SK-N-SH treated with all-trans-retinoic acid at 6 μM for 48 hours (cell line): ENCODE measurements at regions not wholly inside any gene's neighbourhood (a gene's known extent, or its start where the extent isn't known, plus 50 kb on each side); places are given as distances from the start of the nearest gene placed in this dataset.
"Not testable (repeated sequence)": the region's sequence is repeated elsewhere in the genome, so short reads cannot be mapped to it uniquely, and the experiment has no call there.

Experiments used
- ATAC-seq: fragments of 200-7000 bp; cut with Tn5 transposase; 3 replicates; pipeline ENCODE4 v1.9.1; 2020; ENCODE audit warnings: mild to moderate bottlenecking, moderate library complexity
- CSDC2 ChIP-seq: fragments of 250-450 bp; sonication (Bioruptor Pico); IDR thresholded peaks from 2 replicates; pipeline ENCODE4 v1.5.0; 2020; ENCODE audit warnings: mild to moderate bottlenecking, moderate library complexity
- GLIS3 ChIP-seq: fragments of 250-450 bp; sonication (Bioruptor Pico); IDR thresholded peaks from 2 replicates; pipeline ENCODE4 v1.5.0; 2020; ENCODE audit warnings: mild to moderate bottlenecking, moderate library complexity
- TCF4 ChIP-seq: fragments of 250-450 bp; sonication (Bioruptor Pico); IDR thresholded peaks from 2 replicates; pipeline ENCODE4 v1.8.0; 2021; ENCODE audit warnings: mild to moderate bottlenecking, moderate library complexity, borderline replicate concordance
- ZFP3 ChIP-seq: fragments of 250-450 bp; sonication (Bioruptor Pico); IDR thresholded peaks from 2 replicates; pipeline ENCODE4 v1.5.0; 2020; ENCODE audit warnings: mild to moderate bottlenecking, moderate library complexity
- ZNF565 ChIP-seq: fragments of 450-650 bp; formaldehyde crosslinking; conservative IDR thresholded peaks from 2 replicates; pipeline ENCODE4 v1.5.0; 2020; ENCODE audit warnings: low read depth, mild to moderate bottlenecking, moderate library complexity
- ZNF70 ChIP-seq: fragments of 450-650 bp; formaldehyde crosslinking; IDR thresholded peaks from 2 replicates; pipeline ENCODE4 v1.5.0; 2020; ENCODE audit warnings: mild to moderate bottlenecking, moderate library complexity
- TF ChIP-seq, protein P1 (sequence below): fragments of 250-450 bp; sonication (Bioruptor Pico); IDR thresholded peaks from 2 replicates; pipeline ENCODE4 v1.8.0; 2021; ENCODE audit warnings: low read depth, mild to moderate bottlenecking, moderate library complexity, borderline replicate concordance
- TF ChIP-seq, protein P2 (sequence below): fragments of 250-450 bp; sonication (Bioruptor Pico); IDR thresholded peaks from 2 replicates; pipeline ENCODE4 v1.5.0; 2020; ENCODE audit warnings: mild to moderate bottlenecking, moderate library complexity
- TF ChIP-seq, protein P3 (sequence below): fragments of 250-450 bp; sonication (Bioruptor Pico); IDR thresholded peaks from 2 replicates; pipeline ENCODE4 v1.5.1; 2021; ENCODE audit warnings: mild to moderate bottlenecking, moderate library complexity

DNA sequence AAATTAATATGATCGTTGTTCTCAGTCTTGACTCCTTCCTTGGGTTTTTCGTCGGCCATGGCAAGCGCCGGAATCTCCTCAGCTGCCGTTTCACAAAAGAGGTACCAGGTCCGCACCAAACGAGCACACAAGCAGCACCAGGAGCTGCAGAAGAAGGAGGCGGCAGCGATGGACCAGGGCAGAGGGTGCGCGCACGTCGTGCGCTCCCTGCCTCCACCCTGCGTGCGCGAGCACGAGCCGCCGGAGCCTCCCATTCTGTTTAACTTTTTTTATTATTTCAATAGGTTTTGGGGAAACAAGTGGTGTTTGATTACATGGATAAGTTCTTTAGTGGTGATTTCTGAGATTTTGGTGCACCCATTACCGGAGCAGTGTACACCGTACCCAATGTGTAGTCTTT, 158.2 kb downstream of the PLS3 start (continued):
- TF ChIP-seq, protein P1, sequence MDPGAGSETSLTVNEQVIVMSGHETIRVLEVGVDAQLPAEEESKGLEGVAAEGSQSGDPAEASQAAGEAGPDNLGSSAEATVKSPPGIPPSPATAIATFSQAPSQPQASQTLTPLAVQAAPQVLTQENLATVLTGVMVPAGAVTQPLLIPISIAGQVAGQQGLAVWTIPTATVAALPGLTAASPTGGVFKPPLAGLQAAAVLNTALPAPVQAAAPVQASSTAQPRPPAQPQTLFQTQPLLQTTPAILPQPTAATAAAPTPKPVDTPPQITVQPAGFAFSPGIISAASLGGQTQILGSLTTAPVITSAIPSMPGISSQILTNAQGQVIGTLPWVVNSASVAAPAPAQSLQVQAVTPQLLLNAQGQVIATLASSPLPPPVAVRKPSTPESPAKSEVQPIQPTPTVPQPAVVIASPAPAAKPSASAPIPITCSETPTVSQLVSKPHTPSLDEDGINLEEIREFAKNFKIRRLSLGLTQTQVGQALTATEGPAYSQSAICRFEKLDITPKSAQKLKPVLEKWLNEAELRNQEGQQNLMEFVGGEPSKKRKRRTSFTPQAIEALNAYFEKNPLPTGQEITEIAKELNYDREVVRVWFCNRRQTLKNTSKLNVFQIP: no peak
- TF ChIP-seq ZNF70 (no peak), TCF4 (CRISPR knock-in tag) (no peak), ZFP3 (no peak)

DNA sequence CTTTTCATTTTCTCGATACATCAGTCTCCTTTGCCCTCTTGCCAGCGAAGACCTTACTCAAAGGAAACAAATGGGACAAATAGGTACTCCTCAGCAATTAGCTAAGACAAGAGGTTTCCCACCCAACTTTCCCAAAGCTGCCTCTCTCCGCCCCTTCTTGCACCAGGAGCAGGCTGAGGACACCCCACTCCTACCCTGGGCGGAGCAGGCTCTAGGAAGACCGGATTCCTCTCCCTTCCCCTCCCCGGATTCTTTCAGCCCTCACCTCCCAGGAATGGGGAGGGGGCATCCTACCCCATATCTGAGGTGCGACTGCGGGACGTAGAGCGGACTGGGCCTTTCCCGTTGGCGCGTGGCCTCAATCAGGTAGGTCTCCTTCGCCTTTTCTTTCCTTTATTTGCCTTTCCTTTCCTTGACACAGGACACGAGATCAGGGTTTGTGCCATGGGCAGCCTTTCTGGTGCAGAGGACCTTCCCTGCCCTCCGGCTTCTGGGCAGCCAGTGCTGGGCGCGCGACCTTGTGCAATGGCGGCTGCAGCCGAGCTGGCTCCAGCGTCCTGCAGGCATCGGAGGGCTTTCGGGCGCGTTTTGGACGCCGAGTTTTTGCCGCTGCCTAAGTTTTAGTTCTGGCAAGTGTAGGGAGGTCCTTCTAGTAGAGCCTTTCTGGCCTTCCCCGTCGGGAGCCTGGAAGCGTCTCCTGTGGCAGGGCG, 161.9 kb downstream of the PLS3 start:
- not testable (repeated sequence) for ATAC-seq

DNA sequence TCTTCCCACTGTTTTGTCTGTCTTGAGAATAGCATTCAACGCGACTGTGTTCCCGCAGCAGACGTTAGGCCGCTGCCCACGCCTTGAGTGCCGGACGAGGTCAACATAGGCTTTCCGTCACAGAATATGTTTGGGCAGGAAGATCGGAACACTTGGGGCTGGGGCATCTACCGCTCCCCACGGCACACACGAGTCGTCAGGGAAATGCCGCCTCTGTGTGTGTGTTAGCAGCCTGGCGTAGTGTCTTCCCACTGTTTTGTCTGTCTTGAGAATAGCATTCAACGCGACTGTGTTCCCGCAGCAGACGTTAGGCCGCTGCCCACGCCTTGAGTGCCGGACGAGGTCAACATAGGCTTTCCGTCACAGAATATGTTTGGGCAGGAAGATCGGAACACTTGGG, 164.4 kb downstream of the PLS3 start:
- ATAC-seq: not testable (repeated sequence)

DNA sequence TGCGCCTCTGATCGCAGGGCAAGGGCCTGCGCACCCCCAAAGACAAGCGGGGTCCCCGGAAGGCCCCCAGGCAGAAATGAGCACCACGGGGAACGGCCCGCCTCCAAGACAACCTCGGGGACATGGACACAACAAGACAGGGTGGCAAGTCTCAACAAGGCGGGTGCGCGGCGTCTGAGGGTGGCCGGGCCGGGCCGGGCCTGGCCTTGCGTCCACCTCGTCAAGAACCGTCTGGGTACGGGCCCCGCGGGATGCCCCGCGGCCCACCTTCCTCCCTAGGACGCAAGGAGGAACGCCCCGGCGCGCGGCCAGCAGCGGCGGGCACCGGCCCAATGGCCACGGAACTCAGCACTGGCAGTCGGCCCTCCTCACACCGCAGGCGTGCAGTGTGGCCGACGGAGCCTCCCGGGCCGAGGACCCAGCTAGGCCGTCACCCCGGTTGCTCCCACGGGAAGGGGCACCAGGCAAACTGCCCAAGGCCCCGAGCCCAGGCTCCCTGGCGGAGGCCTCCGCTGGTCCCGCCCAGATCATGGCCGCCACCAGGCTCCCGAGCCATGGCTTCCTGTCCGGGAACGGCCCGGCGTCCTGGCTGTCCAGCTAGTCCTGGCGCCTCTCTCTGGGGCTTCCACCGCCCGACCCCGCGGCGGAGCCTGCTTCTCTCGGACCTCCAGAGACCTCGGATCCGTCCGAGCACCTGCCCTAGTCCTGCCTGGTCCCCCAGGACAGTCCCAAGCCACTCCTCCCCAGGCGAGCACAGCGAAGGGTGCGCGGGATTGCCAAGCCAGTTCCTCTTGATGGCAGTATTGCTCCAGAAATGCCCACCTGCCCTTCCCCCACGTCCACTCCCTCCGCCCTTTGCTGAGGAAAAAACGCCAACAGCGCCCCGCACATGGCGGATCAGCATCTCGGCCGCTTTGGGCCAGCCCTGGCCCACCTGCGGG, 167.1 kb downstream of the PLS3 start:
- peak; percentile 81; the same call in 1 of the 2 replicates for TF ChIP-seq GLIS3 (CRISPR knock-in tag)
- TF ChIP-seq, protein P2, sequence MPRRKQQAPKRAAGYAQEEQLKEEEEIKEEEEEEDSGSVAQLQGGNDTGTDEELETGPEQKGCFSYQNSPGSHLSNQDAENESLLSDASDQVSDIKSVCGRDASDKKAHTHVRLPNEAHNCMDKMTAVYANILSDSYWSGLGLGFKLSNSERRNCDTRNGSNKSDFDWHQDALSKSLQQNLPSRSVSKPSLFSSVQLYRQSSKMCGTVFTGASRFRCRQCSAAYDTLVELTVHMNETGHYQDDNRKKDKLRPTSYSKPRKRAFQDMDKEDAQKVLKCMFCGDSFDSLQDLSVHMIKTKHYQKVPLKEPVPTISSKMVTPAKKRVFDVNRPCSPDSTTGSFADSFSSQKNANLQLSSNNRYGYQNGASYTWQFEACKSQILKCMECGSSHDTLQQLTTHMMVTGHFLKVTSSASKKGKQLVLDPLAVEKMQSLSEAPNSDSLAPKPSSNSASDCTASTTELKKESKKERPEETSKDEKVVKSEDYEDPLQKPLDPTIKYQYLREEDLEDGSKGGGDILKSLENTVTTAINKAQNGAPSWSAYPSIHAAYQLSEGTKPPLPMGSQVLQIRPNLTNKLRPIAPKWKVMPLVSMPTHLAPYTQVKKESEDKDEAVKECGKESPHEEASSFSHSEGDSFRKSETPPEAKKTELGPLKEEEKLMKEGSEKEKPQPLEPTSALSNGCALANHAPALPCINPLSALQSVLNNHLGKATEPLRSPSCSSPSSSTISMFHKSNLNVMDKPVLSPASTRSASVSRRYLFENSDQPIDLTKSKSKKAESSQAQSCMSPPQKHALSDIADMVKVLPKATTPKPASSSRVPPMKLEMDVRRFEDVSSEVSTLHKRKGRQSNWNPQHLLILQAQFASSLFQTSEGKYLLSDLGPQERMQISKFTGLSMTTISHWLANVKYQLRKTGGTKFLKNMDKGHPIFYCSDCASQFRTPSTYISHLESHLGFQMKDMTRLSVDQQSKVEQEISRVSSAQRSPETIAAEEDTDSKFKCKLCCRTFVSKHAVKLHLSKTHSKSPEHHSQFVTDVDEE (CRISPR knock-in tag): peak; percentile 85
- TF ChIP-seq CSDC2 (CRISPR knock-in tag): 0 out of 2 replicates have a peak, but pooled peaks have one; percentile 73
- TF ChIP-seq, all 23 proteins: peak for 3; not testable (repeated sequence) for 20
- ATAC-seq: peak; percentile 100

DNA sequence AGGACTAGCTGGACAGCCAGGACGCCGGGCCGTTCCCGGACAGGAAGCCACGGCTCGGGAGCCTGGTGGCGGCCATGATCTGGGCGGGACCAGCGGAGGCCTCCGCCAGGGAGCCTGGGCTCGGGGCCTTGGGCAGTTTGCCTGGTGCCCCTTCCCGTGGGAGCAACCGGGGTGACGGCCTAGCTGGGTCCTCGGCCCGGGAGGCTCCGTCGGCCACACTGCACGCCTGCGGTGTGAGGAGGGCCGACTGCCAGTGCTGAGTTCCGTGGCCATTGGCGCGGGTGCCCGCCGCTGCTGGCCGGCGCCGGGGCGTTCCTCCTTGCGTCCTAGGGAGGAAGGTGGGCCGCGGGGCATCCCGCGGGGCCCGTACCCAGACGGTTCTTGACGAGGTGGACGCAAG, 171.6 kb downstream of the PLS3 start:
- TF ChIP-seq CSDC2 (CRISPR knock-in tag) (peak; percentile 82; the same call in 1 of the 2 replicates), ZNF565 (CRISPR knock-in tag) (0 out of 2 replicates have a peak, but pooled peaks have one; percentile 39), ZFP3 (peak; percentile 80)
- TF ChIP-seq, protein P3, sequence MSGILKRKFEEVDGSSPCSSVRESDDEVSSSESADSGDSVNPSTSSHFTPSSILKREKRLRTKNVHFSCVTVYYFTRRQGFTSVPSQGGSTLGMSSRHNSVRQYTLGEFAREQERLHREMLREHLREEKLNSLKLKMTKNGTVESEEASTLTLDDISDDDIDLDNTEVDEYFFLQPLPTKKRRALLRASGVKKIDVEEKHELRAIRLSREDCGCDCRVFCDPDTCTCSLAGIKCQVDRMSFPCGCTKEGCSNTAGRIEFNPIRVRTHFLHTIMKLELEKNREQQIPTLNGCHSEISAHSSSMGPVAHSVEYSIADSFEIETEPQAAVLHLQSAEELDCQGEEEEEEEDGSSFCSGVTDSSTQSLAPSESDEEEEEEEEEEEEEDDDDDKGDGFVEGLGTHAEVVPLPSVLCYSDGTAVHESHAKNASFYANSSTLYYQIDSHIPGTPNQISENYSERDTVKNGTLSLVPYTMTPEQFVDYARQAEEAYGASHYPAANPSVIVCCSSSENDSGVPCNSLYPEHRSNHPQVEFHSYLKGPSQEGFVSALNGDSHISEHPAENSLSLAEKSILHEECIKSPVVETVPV: 0 out of 2 replicates have a peak, but pooled peaks have one; percentile 48
- TF ChIP-seq, protein P2 (CRISPR knock-in tag): 0 out of 2 replicates have a peak, but pooled peaks have one; percentile 49
- not testable (repeated sequence) for ATAC-seq

DNA sequence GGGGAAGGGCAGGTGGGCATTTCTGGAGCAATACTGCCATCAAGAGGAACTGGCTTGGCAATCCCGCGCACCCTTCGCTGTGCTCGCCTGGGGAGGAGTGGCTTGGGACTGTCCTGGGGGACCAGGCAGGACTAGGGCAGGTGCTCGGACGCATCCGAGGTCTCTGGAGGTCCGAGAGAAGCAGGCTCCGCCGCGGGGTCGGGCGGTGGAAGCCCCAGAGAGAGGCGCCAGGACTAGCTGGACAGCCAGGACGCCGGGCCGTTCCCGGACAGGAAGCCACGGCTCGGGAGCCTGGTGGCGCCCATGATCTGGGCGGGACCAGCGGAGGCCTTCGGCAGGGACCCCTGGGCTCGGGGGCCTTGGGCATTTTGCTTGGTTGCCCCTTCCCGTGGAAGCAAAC, 174.3 kb downstream of the PLS3 start:
- not testable (repeated sequence) for ATAC-seq
